Muscle of leg (tissue), 3 donors: ENCODE measurements at regions not wholly inside any gene's neighbourhood (a gene's known extent, or its start where the extent isn't known, plus 50 kb on each side); places are given as distances from the start of the nearest gene placed in this dataset.
A peak's percentile ranks its signal among the peaks of the same experiment; 100 is the strongest.

Experiments
- DNase-seq: peaks from one replicate; pipeline ENCODE4 v3.0.0; 2013
- H3K27ac ChIP-seq: one replicate; pipeline ENCODE4 v1.5.1; 2013; ENCODE audit warnings: mild to moderate bottlenecking, low read length, control low read depth
- H3K27me3 ChIP-seq: one replicate; pipeline ENCODE4 v1.6.1; 2013; ENCODE audit warnings: low read length; ENCODE audit not compliant: control insufficient read depth, insufficient read depth
- H3K36me3 ChIP-seq: one replicate; pipeline ENCODE4 v1.6.1; 2013; ENCODE audit warnings: low read length; ENCODE audit not compliant: control insufficient read depth, insufficient read depth
- H3K4me1 ChIP-seq: one replicate; pipeline ENCODE4 v1.6.1; 2013; ENCODE audit warnings: low read length; ENCODE audit not compliant: control insufficient read depth, insufficient read depth
- H3K4me3 ChIP-seq: one replicate; pipeline ENCODE4 v1.5.1; 2013; ENCODE audit warnings: low read length, control low read depth
- H3K9me3 ChIP-seq: replicated peaks from 2 replicates; pipeline ENCODE4 v1.6.1; 2013; ENCODE audit warnings: low read depth, low read length; ENCODE audit not compliant: control insufficient read depth
- WGBS: methylation state at CpG from one replicate; pipeline ENCODE4 v1.1.5; 2013; ENCODE audit warnings: missing lambda C conversion rate; ENCODE audit not compliant: insufficient coverage; 5-methylcytosine and 5-hydroxymethylcytosine counted together

GRCh38 chr20:55790178-55790577, 215.1 kb downstream of the CBLN4 start:
- WGBS: 73% methylated on average over 5 of the region's 6 CpGs
- DNase-seq: no peak

DNA sequence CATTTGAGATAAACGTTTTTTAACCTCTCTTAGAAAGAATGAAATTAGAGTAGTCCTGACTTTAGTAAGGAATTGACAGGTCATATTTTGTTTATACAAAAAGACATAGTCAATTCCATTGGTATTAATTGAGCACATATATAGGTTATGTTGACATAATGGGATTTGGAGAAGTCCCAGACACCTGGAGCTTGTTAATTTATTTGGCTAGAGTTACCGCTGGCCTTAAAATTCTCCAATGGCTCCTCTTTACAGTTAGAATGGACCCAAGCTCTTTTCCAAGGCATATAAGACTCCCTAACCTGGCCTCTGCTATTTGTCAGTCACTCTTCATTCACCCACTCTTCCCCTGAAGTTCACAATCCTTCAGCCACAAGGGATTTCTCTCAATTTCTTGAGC, 221.3 kb downstream of the CBLN4 start:
- Histone ChIP-seq H3K36me3 (no peaks in the 10 kb centered on the region), H3K4me1 (no peaks in the 10 kb centered on the region), H3K27me3 (no peaks in the 10 kb centered on the region), H3K4me3 (no peak overlapping the region), H3K27ac (no peak overlapping the region), H3K9me3 (no peaks in the 10 kb centered on the region)
- peak; percentile 75 for DNase-seq
- WGBS: no CpG with 5 or more reads among the region's 2 CpGs

More at GRCh38 chr20:55790178-55790577, 215.1 kb downstream of the CBLN4 start:
- Histone ChIP-seq H3K27me3 (no peaks in the 10 kb centered on the region), H3K9me3 (no peaks in the 10 kb centered on the region), H3K36me3 (no peaks in the 10 kb centered on the region), H3K4me1 (no peaks in the 10 kb centered on the region), H3K27ac (no peak overlapping the region), H3K4me3 (no peak overlapping the region)

DNA sequence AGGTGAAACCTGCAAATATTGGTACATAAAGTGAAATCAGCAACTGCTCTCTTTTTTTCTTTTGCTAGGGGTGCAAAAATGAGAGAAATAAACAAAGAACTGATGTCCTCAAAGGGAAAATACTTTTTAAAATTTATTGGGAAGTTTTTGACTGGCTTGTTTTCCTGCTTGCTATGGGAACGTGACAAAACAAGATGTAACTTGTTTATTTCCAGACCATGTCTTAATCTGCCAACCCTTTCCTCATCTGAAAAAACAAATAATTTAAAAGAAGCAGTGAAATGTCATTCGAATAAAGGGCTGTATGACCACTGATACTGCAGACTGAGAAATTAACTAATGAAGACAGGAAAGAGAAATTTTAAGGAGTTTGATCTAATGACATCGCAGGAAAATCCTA, 221.9 kb downstream of the CBLN4 start:
- no peak overlapping the region for H3K4me3 ChIP-seq
- H3K27ac ChIP-seq: no peak overlapping the region
- no peaks in the 10 kb centered on the region for H3K27me3 ChIP-seq
- no peaks in the 10 kb centered on the region for H3K9me3 ChIP-seq
- WGBS: no CpG with 5 or more reads among the region's 3 CpGs
- H3K36me3 ChIP-seq: no peaks in the 10 kb centered on the region
- H3K4me1 ChIP-seq: peaks cover under 1% of the 10 kb centered on the region
- DNase-seq: peak; percentile 73

DNA sequence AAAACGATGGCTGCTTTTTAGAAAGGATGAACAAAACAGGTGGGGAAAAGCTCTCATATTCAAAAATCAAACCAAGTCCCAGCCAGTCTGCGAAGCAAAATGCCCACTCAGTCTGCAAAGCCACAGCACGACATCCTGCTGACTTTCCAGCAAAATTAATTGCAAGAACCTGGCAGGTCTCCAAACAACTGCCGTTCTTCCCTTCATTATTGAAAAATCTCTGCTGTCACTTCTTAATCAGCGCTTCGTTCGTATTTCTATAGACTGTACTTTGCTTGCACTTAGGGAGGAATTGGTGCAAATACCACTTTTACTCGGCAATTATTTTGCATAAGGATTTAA, 222.4 kb downstream of the CBLN4 start:
- DNase-seq: peak; percentile 5
- H3K27ac ChIP-seq: no peak overlapping the region
- no peaks in the 10 kb centered on the region for H3K27me3 ChIP-seq
- H3K4me3 ChIP-seq: no peak overlapping the region
- no peaks in the 10 kb centered on the region for H3K36me3 ChIP-seq
- 45% methylated on average over 4 of the region's 8 CpGs for WGBS
- no peaks in the 10 kb centered on the region for H3K9me3 ChIP-seq
- H3K4me1 ChIP-seq: peaks cover 3% of the 10 kb centered on the region

DNA sequence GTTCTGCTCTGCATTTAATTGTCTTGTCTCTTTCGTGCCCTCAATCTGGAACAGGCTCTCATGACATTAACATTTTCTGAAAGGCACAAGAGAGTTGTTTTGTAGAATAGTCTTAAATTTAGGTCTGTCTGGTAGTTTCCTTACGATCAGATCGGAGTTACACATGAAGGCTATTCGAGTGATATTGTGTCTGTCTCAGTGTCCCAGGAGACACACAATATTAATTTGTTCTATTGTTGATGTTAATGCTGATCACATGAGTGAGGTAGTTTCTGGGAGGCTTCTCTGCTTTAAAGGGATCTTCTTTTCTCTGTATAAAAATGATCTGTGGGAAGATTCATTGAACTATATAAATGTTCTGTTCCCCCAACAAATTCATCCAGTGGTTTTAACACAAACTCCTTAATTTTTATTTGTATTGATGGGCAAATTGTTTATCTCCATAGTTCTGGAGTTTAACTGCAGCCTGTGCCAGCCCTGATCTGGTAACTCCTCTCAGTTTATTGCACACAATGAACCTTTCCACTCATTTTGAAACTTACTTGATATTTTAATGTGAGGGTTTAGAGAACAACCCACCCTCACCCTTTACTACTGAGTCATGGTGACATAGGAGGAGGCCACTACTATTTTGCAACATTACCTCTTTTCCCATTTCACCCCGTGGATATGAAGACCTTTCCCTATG, 223.0 kb downstream of the CBLN4 start:
- no peaks in the 10 kb centered on the region for H3K27me3 ChIP-seq
- no peak overlapping the region for H3K4me3 ChIP-seq
- no peaks in the 10 kb centered on the region for H3K36me3 ChIP-seq
- DNase-seq: no peak
- 40% methylated on average over 2 of the region's 5 CpGs for WGBS
- H3K4me1 ChIP-seq: peaks cover 3% of the 10 kb centered on the region
- no peaks in the 10 kb centered on the region for H3K9me3 ChIP-seq
- no peak overlapping the region for H3K27ac ChIP-seq

GRCh38 chr20:55778796-55779195, 226.5 kb downstream of the CBLN4 start:
- Histone ChIP-seq H3K36me3 (no peaks in the 10 kb centered on the region), H3K4me1 (peaks cover 3% of the 10 kb centered on the region), H3K27ac (peak overlapping the region; percentile 33), H3K27me3 (no peaks in the 10 kb centered on the region), H3K9me3 (no peaks in the 10 kb centered on the region), H3K4me3 (no peak overlapping the region)
- peak; percentile 68 for DNase-seq
- WGBS: no CpG with 5 or more reads among the region's 5 CpGs

- Histone ChIP-seq H3K4me3 (no peak overlapping the region), H3K36me3 (no peaks in the 10 kb centered on the region), H3K27me3 (no peaks in the 10 kb centered on the region), H3K9me3 (no peaks in the 10 kb centered on the region), H3K27ac (no peak overlapping the region), H3K4me1 (peaks cover 3% of the 10 kb centered on the region)
- no peak for DNase-seq
- no CpG with 5 or more reads among the region's 2 CpGs for WGBS
Measured at GRCh38 chr20:55777641-55778040, 227.7 kb downstream of the CBLN4 start.

DNA sequence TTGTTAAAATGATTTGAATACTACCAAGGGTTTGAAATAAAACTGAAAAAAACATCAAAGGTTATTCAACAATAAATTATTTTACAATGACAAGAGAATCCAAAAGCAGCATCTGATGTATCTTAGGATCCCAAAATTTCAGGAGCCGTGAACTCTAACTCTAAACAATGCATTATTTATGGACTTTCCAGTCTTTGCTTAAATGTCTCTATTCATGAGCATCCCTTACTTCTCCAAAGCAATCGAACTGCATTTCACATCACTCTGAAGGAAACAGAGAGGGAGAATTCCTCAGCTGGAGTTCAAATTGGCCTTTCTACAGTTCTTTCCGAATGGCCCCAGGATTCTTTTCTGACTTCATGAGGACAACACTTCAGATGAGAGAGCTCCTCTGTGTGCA, 229.1 kb downstream of the CBLN4 start:
- no peaks in the 10 kb centered on the region for H3K9me3 ChIP-seq
- H3K36me3 ChIP-seq: no peaks in the 10 kb centered on the region
- peaks cover 3% of the 10 kb centered on the region for H3K4me1 ChIP-seq
- no peak for DNase-seq
- no peak overlapping the region for H3K4me3 ChIP-seq
- no peak overlapping the region for H3K27ac ChIP-seq
- H3K27me3 ChIP-seq: no peaks in the 10 kb centered on the region
- WGBS: 100% methylated on average over 1 of the region's 3 CpGs

DNA sequence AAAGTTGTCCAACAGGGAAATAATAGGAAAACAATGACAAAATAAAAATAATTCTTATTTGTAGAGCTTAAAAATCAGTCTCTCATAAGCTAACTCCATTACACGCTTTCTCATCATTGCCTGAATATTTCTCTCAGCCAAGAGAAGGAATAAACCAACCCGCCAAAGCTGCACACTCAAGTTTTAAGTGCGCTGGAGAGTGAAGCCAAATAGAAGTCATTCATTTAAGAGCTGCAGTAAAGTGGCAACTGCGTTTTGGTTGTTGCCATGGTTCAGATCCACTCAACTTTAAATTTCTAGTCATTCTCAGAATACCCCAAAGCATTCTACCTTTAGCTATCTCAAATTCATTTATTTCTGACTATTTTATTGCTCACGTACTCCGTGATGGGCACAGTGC, 230.7 kb downstream of the CBLN4 start:
- Histone ChIP-seq H3K36me3 (no peaks in the 10 kb centered on the region), H3K27me3 (no peaks in the 10 kb centered on the region), H3K9me3 (no peaks in the 10 kb centered on the region), H3K4me3 (no peak overlapping the region), H3K4me1 (peaks cover 3% of the 10 kb centered on the region), H3K27ac (no peak overlapping the region)
- WGBS: no CpG with 5 or more reads among the region's 6 CpGs
- DNase-seq: no peak

- Histone ChIP-seq H3K27me3 (no peaks in the 10 kb centered on the region), H3K27ac (no peak overlapping the region), H3K36me3 (no peaks in the 10 kb centered on the region), H3K4me1 (no peaks in the 10 kb centered on the region), H3K9me3 (peaks cover 8% of the 10 kb centered on the region), H3K4me3 (no peak overlapping the region)
- DNase-seq: peak; percentile 52
Measured at GRCh38 chr20:55761797-55762196, 243.5 kb downstream of the CBLN4 start.

DNA sequence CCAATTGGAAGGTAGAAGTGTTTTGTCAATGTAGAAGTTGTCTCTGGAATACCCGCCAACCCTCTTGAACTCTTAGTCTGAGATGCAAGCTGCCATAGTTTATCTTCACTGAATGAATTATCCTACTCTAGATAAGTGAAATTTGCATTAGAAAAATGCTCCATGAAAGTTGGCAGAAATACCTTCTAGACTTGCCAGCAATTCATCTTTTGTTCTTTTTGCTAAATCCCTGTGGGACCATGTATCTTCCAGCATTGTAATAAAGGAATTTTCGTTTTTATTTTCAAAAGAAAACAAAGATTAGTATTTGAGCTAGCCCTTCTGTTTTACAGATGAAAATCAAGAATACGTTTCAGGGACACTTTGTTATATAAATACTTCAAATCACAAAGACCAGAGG, 244.2 kb downstream of the CBLN4 start:
- Histone ChIP-seq H3K27me3 (no peaks in the 10 kb centered on the region), H3K27ac (peak overlapping the region; percentile 29), H3K36me3 (no peaks in the 10 kb centered on the region), H3K9me3 (peaks cover 8% of the 10 kb centered on the region), H3K4me3 (no peak overlapping the region), H3K4me1 (no peaks in the 10 kb centered on the region)
- no CpG with 5 or more reads among the region's 3 CpGs for WGBS
- DNase-seq: peak; percentile 83
